HEK293 (cell line): ENCODE measurements at regions not wholly inside any gene's neighbourhood (a gene's known extent, or its start where the extent isn't known, plus 50 kb on each side); places are given as distances from the start of the nearest gene placed in this dataset.

Experiments
- CTCF ChIA-PET: fragments of 350-600 bp; formaldehyde crosslinking; extraction: SDS; loops from one replicate; lab custom pipeline; 2021; ENCODE audit warnings: antibody characterized with exemption; lab: Yijun Ruan, JAX
- POLR2A ChIA-PET: fragments of 300-600 bp; formaldehyde crosslinking; extraction: SDS; loops from one replicate; lab custom pipeline; 2020; ENCODE audit warnings: antibody characterized with exemption, inconsistent platforms; lab: Yijun Ruan, JAX
- H3K27ac ChIP-seq: fragments of 200-500 bp; sonication (Bioruptor generic); 2 replicates; pipeline ENCODE4 v1.5.1; 2014; ENCODE audit warnings: low read depth, low read length, control low read depth, inconsistent platforms; ENCODE audit errors: extremely low read depth
- H3K36me3 ChIP-seq, 2 experiments: fragments of 200-500 bp in 1 of 2; sonication (Bioruptor generic) in 1 of 2; 1 replicate in 1 of 2; 2 replicates in 1 of 2; pipeline ENCODE4 v1.5.1; 2014 to 2017; ENCODE audit warnings: inconsistent platforms in 2 of 2, low read length in 2 of 2; ENCODE audit not compliant: control insufficient read depth in 2 of 2, insufficient read depth in 1 of 2
- H3K4me1 ChIP-seq: fragments of 200-500 bp; sonication (Bioruptor generic); 2 replicates; pipeline ENCODE4 v1.5.1; 2014; ENCODE audit warnings: mild to moderate bottlenecking, low read length, inconsistent platforms; ENCODE audit not compliant: control insufficient read depth, insufficient read depth
- H3K4me3 ChIP-seq: 2 replicates; pipeline ENCODE4 v1.5.1; 2011; ENCODE audit warnings: low read depth, mild to moderate bottlenecking, control low read depth, low read length, moderate library complexity
- H3K9me3 ChIP-seq: fragments of 200-500 bp; sonication (Bioruptor generic); 2 replicates; pipeline ENCODE4 v1.5.1; 2014; ENCODE audit warnings: low read depth, low read length, inconsistent platforms; ENCODE audit not compliant: control insufficient read depth, insufficient read depth
- GLI4 ChIP-seq: fragments of 450-650 bp; formaldehyde crosslinking; IDR thresholded peaks from 2 replicates; pipeline ENCODE4 v1.5.1; 2016; ENCODE audit warnings: missing biosample characterization, missing genetic modification characterization
- HOXC10 ChIP-seq: sonication (generic); formaldehyde crosslinking; IDR thresholded peaks from 2 replicates; pipeline ENCODE4 v1.8.1; 2023; ENCODE audit warnings: mild to moderate bottlenecking, missing genetic modification reagents
- MYNN ChIP-seq: fragments of 450-650 bp; formaldehyde crosslinking; IDR thresholded peaks from 2 replicates; pipeline ENCODE4 v1.5.1; 2016; ENCODE audit warnings: missing biosample characterization, missing genetic modification characterization, borderline replicate concordance
- OVOL3 ChIP-seq: fragments of 450-650 bp; formaldehyde crosslinking; IDR thresholded peaks from 2 replicates; pipeline ENCODE4 v1.5.1; 2016; ENCODE audit warnings: missing biosample characterization, missing genetic modification characterization
- SALL2 ChIP-seq: fragments of 450-650 bp; formaldehyde crosslinking; IDR thresholded peaks from 2 replicates; pipeline ENCODE4 v1.5.0; 2017; ENCODE audit warnings: missing biosample characterization, mild to moderate bottlenecking, missing genetic modification characterization, borderline replicate concordance
- SP7 ChIP-seq: fragments of 450-650 bp; formaldehyde crosslinking; IDR thresholded peaks from 2 replicates; pipeline ENCODE4 v1.5.1; 2016; ENCODE audit warnings: missing biosample characterization, missing genetic modification characterization
- ZBTB1 ChIP-seq: fragments of 450-650 bp; formaldehyde crosslinking; IDR thresholded peaks from 2 replicates; pipeline ENCODE4 v1.5.1; 2016; ENCODE audit warnings: missing biosample characterization, missing genetic modification characterization
- ZBTB11 ChIP-seq: fragments of 450-650 bp; formaldehyde crosslinking; conservative IDR thresholded peaks from 2 replicates; pipeline ENCODE4 v1.5.1; 2016; ENCODE audit warnings: low read depth, missing biosample characterization, missing genetic modification characterization
- ZBTB26 ChIP-seq: fragments of 450-650 bp; formaldehyde crosslinking; optimal IDR thresholded peaks from 2 replicates; pipeline ENCODE3; 2016; ENCODE audit warnings: missing biosample characterization, mild to moderate bottlenecking, missing genetic modification characterization
- ZEB2 ChIP-seq: fragments of 450-650 bp; formaldehyde crosslinking; IDR thresholded peaks from 2 replicates; pipeline ENCODE4 v1.5.1; 2016; ENCODE audit warnings: missing biosample characterization, missing genetic modification characterization
- ZFP3 ChIP-seq: fragments of 450-650 bp; formaldehyde crosslinking; IDR thresholded peaks from 2 replicates; pipeline ENCODE4 v1.5.1; 2016; ENCODE audit warnings: low read depth, missing biosample characterization, missing genetic modification characterization
- ZIC2 ChIP-seq: fragments of 450-650 bp; formaldehyde crosslinking; IDR thresholded peaks from 2 replicates; pipeline ENCODE4 v1.5.1; 2016; ENCODE audit warnings: missing biosample characterization, missing genetic modification characterization
- ZNF114 ChIP-seq: fragments of 450-650 bp; formaldehyde crosslinking; IDR thresholded peaks from 2 replicates; pipeline ENCODE4 v1.5.0; 2017; ENCODE audit warnings: missing biosample characterization, missing genetic modification characterization
- ZNF16 ChIP-seq: fragments of 450-650 bp; formaldehyde crosslinking; IDR thresholded peaks from 2 replicates; pipeline ENCODE4 v1.5.1; 2016; ENCODE audit warnings: low read depth, missing biosample characterization, missing genetic modification characterization
- ZNF184 ChIP-seq: fragments of 450-650 bp; IDR thresholded peaks from 2 replicates; pipeline ENCODE4 v1.5.1; 2018; ENCODE audit warnings: missing biosample characterization, mild to moderate bottlenecking, missing genetic modification characterization
- ZNF391 ChIP-seq: fragments of 450-650 bp; formaldehyde crosslinking; IDR thresholded peaks from 2 replicates; pipeline ENCODE4 v1.5.1; 2016; ENCODE audit warnings: low read depth, missing biosample characterization, missing genetic modification characterization, borderline replicate concordance
- ZNF518A ChIP-seq: fragments of 450-650 bp; formaldehyde crosslinking; conservative IDR thresholded peaks from 2 replicates; pipeline ENCODE4 v1.5.1; 2016; ENCODE audit warnings: low read depth, missing biosample characterization, missing genetic modification characterization
- ZNF558 ChIP-seq: fragments of 450-650 bp; formaldehyde crosslinking; IDR thresholded peaks from 2 replicates; pipeline ENCODE4 v1.5.1; 2016; ENCODE audit warnings: missing biosample characterization, missing genetic modification characterization
- ZNF596 ChIP-seq: fragments of 450-650 bp; IDR thresholded peaks from 2 replicates; pipeline ENCODE4 v1.5.0; 2018; ENCODE audit warnings: missing biosample characterization, mild to moderate bottlenecking, missing genetic modification characterization, moderate library complexity
- ZNF629 ChIP-seq: fragments of 450-650 bp; formaldehyde crosslinking; IDR thresholded peaks from 2 replicates; pipeline ENCODE4 v1.5.1; 2017; ENCODE audit warnings: missing biosample characterization, missing genetic modification characterization
- ZNF639 ChIP-seq: fragments of 450-650 bp; formaldehyde crosslinking; IDR thresholded peaks from 2 replicates; pipeline ENCODE4 v1.5.1; 2016; ENCODE audit warnings: missing biosample characterization, missing genetic modification characterization
- ZNF704 ChIP-seq: fragments of 450-650 bp; formaldehyde crosslinking; IDR thresholded peaks from 2 replicates; pipeline ENCODE4 v1.5.1; 2016; ENCODE audit warnings: missing biosample characterization, missing genetic modification characterization
- ZNF747 ChIP-seq: fragments of 450-650 bp; formaldehyde crosslinking; IDR thresholded peaks from 2 replicates; pipeline ENCODE4 v1.5.1; 2016; ENCODE audit warnings: missing biosample characterization, missing genetic modification characterization
- ZNF76 ChIP-seq: fragments of 450-650 bp; formaldehyde crosslinking; IDR thresholded peaks from 2 replicates; pipeline ENCODE4; 2016; ENCODE audit warnings: low read depth, missing biosample characterization, missing genetic modification characterization, borderline replicate concordance
- ZSCAN30 ChIP-seq: fragments of 450-650 bp; IDR thresholded peaks from 2 replicates; pipeline ENCODE4 v1.5.1; 2018; ENCODE audit warnings: missing biosample characterization, mild to moderate bottlenecking, missing genetic modification characterization, moderate library complexity

GRCh38 chr18:73959352-73959751 lies 188.3 kb downstream of the FBXO15 start:
- TF ChIP-seq OVOL3 (tag by site-specific recombination) (no peak), ZNF639 (tag by site-specific recombination) (no peak), ZNF184 (tag by site-specific recombination) (no peak), ZNF114 (tag by site-specific recombination) (no peak), ZFP3 (tag by site-specific recombination) (no peak), ZBTB11 (tag by site-specific recombination) (no peak), SALL2 (tag by site-specific recombination) (no peak), ZNF391 (tag by site-specific recombination) (no peak), ZNF558 (tag by site-specific recombination) (no peak), ZNF596 (tag by site-specific recombination) (no peak), HOXC10 (no peak), ZNF629 (no peak), ZSCAN30 (tag by site-specific recombination) (no peak), GLI4 (tag by site-specific recombination) (no peak), ZBTB1 (no peak), ZNF747 (no peak), MYNN (tag by site-specific recombination) (no peak)
- ChIA-PET CTCF (interaction anchor here (1.3 kb wide), 1 partner anchor 21 kb away, joined by 3 read pairs; no protein-coding TSS in a partner anchor), POLR2A (no interaction called here)

GRCh38 chr18:73954268-73954667 lies 193.4 kb downstream of the FBXO15 start:
- no peaks in the 10 kb centered on the region for H3K4me1 ChIP-seq
- ChIA-PET CTCF (interaction anchor here (0.5 to 0.6 kb wide), 2 partner anchors 144 to 384 kb away, joined by 3 read pairs; no protein-coding TSS in a partner anchor), POLR2A (no interaction called here)
- no peak overlapping the region for H3K27ac ChIP-seq
- no peaks in the 10 kb centered on the region for H3K9me3 ChIP-seq
- no peaks in the 10 kb centered on the region for H3K36me3 ChIP-seq
- no peak overlapping the region for H3K4me3 ChIP-seq
- no peak for TF ChIP-seq ZNF76 (tag by site-specific recombination)
- no peak for TF ChIP-seq ZNF16
- TF ChIP-seq ZBTB26 (tag by site-specific recombination), result no peak
- no peak for TF ChIP-seq ZIC2 (tag by site-specific recombination)
- TF ChIP-seq ZEB2 (tag by site-specific recombination), result no peak
- no peak for TF ChIP-seq ZNF704 (tag by site-specific recombination)
- no peak for TF ChIP-seq ZNF518A (tag by site-specific recombination)
- no peak for TF ChIP-seq SP7

More at GRCh38 chr18:73959352-73959751, 188.3 kb downstream of the FBXO15 start:
- H3K36me3 ChIP-seq, result no peaks in the 10 kb centered on the region
- no peak overlapping the region for H3K4me3 ChIP-seq
- H3K4me1 ChIP-seq, result no peaks in the 10 kb centered on the region
- H3K27ac ChIP-seq, result no peak overlapping the region
- no peaks in the 10 kb centered on the region for H3K9me3 ChIP-seq
